ENCODE measurements at regions not wholly inside any gene's neighbourhood (a gene's known extent, or its start where the extent isn't known, plus 50 kb on each side); places are given as distances from the start of the nearest gene placed in this dataset.

GRCh38 chr13:70816853-70817252, 708.6 kb upstream of the KLHL1 start:
- no peak overlapping the region for H3K27ac ChIP-seq (ENCODE audit: low read length)
- no peak overlapping the region for H3K9ac ChIP-seq (ENCODE audit: low read length)
- H3K4me3 ChIP-seq (ENCODE audit: low read length), result no peak overlapping the region
- no peaks in the 10 kb centered on the region for H3K36me3 ChIP-seq (ENCODE audit: control insufficient read depth, low read depth, low read length)
- no peaks in the 10 kb centered on the region for H3K27me3 ChIP-seq (ENCODE audit: control insufficient read depth, insufficient read depth, low read length)
- no peaks in the 10 kb centered on the region for H3K4me1 ChIP-seq (ENCODE audit: control insufficient read depth, low read depth, low read length)
- H3K9me3 ChIP-seq (ENCODE audit: control insufficient read depth, low read depth, low read length), result no peaks in the 10 kb centered on the region

GRCh38 chr13:70814684-70815083, 706.4 kb upstream of the KLHL1 start:
- no peaks in the 10 kb centered on the region for H3K9me3 ChIP-seq (ENCODE audit: control insufficient read depth, low read depth, low read length)
- H3K36me3 ChIP-seq (ENCODE audit: control insufficient read depth, low read depth, low read length), result no peaks in the 10 kb centered on the region
- H3K27ac ChIP-seq (ENCODE audit: low read length), result no peak overlapping the region
- H3K4me3 ChIP-seq (ENCODE audit: low read length), result no peak overlapping the region
- H3K9ac ChIP-seq (ENCODE audit: low read length), result no peak overlapping the region
- H3K27me3 ChIP-seq (ENCODE audit: control insufficient read depth, insufficient read depth, low read length), result no peaks in the 10 kb centered on the region
- H3K4me1 ChIP-seq (ENCODE audit: control insufficient read depth, low read depth, low read length), result no peaks in the 10 kb centered on the region

GRCh38 chr13:70812481-70812880, 704.2 kb upstream of the KLHL1 start:
- no peak overlapping the region for H3K27ac ChIP-seq (ENCODE audit: low read length)
- no peak overlapping the region for H3K4me3 ChIP-seq (ENCODE audit: low read length)
- H3K9ac ChIP-seq (ENCODE audit: low read length), result no peak overlapping the region

GRCh38 chr13:70809588-70809987, 701.3 kb upstream of the KLHL1 start:
- H3K27me3 ChIP-seq (ENCODE audit: control insufficient read depth, insufficient read depth, low read length), result no peaks in the 10 kb centered on the region
- no peak overlapping the region for H3K27ac ChIP-seq (ENCODE audit: low read length)
- H3K9ac ChIP-seq (ENCODE audit: low read length), result no peak overlapping the region
- H3K4me1 ChIP-seq (ENCODE audit: control insufficient read depth, low read depth, low read length), result no peaks in the 10 kb centered on the region
- H3K9me3 ChIP-seq (ENCODE audit: control insufficient read depth, low read depth, low read length), result peaks cover 3% of the 10 kb centered on the region
- no peaks in the 10 kb centered on the region for H3K36me3 ChIP-seq (ENCODE audit: control insufficient read depth, low read depth, low read length)
- no peak overlapping the region for H3K4me3 ChIP-seq (ENCODE audit: low read length)

More at GRCh38 chr13:70812481-70812880, 704.2 kb upstream of the KLHL1 start:
- Histone ChIP-seq H3K4me1 (ENCODE audit: control insufficient read depth, low read depth, low read length) (no peaks in the 10 kb centered on the region), H3K27me3 (ENCODE audit: control insufficient read depth, insufficient read depth, low read length) (no peaks in the 10 kb centered on the region), H3K36me3 (ENCODE audit: control insufficient read depth, low read depth, low read length) (no peaks in the 10 kb centered on the region), H3K9me3 (ENCODE audit: control insufficient read depth, low read depth, low read length) (peaks cover 3% of the 10 kb centered on the region)

DNA sequence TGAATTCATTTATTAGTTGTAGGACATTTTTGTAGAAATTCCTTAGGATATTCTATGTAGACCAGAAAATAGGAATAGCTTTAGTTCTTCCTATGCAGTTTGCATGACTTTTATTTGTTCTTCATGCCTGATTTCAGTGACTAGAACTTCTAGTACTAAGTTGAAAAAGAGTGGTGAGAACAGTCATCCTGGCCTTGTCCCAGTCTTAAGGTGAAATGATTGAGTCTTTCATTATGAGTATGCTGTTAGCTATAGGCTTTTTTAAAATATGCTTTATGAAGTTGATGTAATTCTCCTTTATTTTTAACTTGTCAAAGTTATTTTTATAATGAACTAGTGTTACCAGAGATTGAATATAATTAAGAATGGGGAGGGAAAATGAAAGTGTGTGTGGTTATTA, 690.1 kb upstream of the KLHL1 start:
- no peak overlapping the region for H3K27ac ChIP-seq (ENCODE audit: low read length)

GRCh38 chr13:70795484-70795883, 687.2 kb upstream of the KLHL1 start:
- H3K36me3 ChIP-seq (ENCODE audit: control insufficient read depth, low read depth, low read length), result no peaks in the 10 kb centered on the region
- H3K4me3 ChIP-seq (ENCODE audit: low read length), result no peak overlapping the region
- H3K4me1 ChIP-seq (ENCODE audit: control insufficient read depth, low read depth, low read length), result no peaks in the 10 kb centered on the region
- no peaks in the 10 kb centered on the region for H3K9me3 ChIP-seq (ENCODE audit: control insufficient read depth, low read depth, low read length)
- no peak overlapping the region for H3K27ac ChIP-seq (ENCODE audit: low read length)
- no peaks in the 10 kb centered on the region for H3K27me3 ChIP-seq (ENCODE audit: control insufficient read depth, insufficient read depth, low read length)
- no peak overlapping the region for H3K9ac ChIP-seq (ENCODE audit: low read length)

More for the DNA sequence above, 690.1 kb upstream of the KLHL1 start:
- Histone ChIP-seq H3K9ac (ENCODE audit: low read length) (no peak overlapping the region), H3K36me3 (ENCODE audit: control insufficient read depth, low read depth, low read length) (no peaks in the 10 kb centered on the region), H3K9me3 (ENCODE audit: control insufficient read depth, low read depth, low read length) (no peaks in the 10 kb centered on the region), H3K4me1 (ENCODE audit: control insufficient read depth, low read depth, low read length) (no peaks in the 10 kb centered on the region), H3K4me3 (ENCODE audit: low read length) (no peak overlapping the region), H3K27me3 (ENCODE audit: control insufficient read depth, insufficient read depth, low read length) (no peaks in the 10 kb centered on the region)

GRCh38 chr13:70792121-70792520, 683.9 kb upstream of the KLHL1 start:
- Histone ChIP-seq H3K36me3 (ENCODE audit: control insufficient read depth, low read depth, low read length) (no peaks in the 10 kb centered on the region), H3K4me1 (ENCODE audit: control insufficient read depth, low read depth, low read length) (no peaks in the 10 kb centered on the region), H3K9ac (ENCODE audit: low read length) (no peak overlapping the region), H3K9me3 (ENCODE audit: control insufficient read depth, low read depth, low read length) (no peaks in the 10 kb centered on the region), H3K27ac (ENCODE audit: low read length) (no peak overlapping the region), H3K27me3 (ENCODE audit: control insufficient read depth, insufficient read depth, low read length) (no peaks in the 10 kb centered on the region), H3K4me3 (ENCODE audit: low read length) (no peak overlapping the region)

DNA sequence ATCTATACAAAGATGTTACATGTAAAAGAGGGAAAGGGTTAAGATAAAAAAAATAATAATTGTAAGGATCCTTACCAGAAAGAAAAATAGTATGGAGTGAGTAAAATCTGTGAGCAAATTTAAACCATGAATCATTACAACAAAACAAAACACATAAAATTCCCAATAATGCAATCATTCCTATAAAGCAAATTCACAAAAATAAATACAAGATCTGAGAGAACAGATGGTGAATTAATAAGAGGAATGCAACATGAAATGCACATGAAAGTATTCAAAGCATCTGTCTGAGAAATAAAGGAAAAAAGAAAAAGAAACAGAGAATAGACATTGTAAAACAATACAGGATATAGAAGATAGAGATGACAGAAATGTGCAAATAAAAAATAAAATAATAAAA, 681.5 kb upstream of the KLHL1 start:
- Histone ChIP-seq H3K4me3 (ENCODE audit: low read length) (no peak overlapping the region), H3K27ac (ENCODE audit: low read length) (no peak overlapping the region), H3K27me3 (ENCODE audit: control insufficient read depth, insufficient read depth, low read length) (no peaks in the 10 kb centered on the region), H3K9ac (ENCODE audit: low read length) (no peak overlapping the region), H3K4me1 (ENCODE audit: control insufficient read depth, low read depth, low read length) (no peaks in the 10 kb centered on the region), H3K36me3 (ENCODE audit: control insufficient read depth, low read depth, low read length) (no peaks in the 10 kb centered on the region), H3K9me3 (ENCODE audit: control insufficient read depth, low read depth, low read length) (no peaks in the 10 kb centered on the region)

- Histone ChIP-seq H3K9me3 (ENCODE audit: control insufficient read depth, low read depth, low read length) (no peaks in the 10 kb centered on the region), H3K36me3 (ENCODE audit: control insufficient read depth, low read depth, low read length) (no peaks in the 10 kb centered on the region), H3K27ac (ENCODE audit: low read length) (no peak overlapping the region), H3K27me3 (ENCODE audit: control insufficient read depth, insufficient read depth, low read length) (no peaks in the 10 kb centered on the region), H3K4me3 (ENCODE audit: low read length) (no peak overlapping the region), H3K4me1 (ENCODE audit: control insufficient read depth, low read depth, low read length) (no peaks in the 10 kb centered on the region), H3K9ac (ENCODE audit: low read length) (no peak overlapping the region)
These were observed 679.8 kb upstream of the KLHL1 start for GRCh38 chr13:70788074-70788473.

DNA sequence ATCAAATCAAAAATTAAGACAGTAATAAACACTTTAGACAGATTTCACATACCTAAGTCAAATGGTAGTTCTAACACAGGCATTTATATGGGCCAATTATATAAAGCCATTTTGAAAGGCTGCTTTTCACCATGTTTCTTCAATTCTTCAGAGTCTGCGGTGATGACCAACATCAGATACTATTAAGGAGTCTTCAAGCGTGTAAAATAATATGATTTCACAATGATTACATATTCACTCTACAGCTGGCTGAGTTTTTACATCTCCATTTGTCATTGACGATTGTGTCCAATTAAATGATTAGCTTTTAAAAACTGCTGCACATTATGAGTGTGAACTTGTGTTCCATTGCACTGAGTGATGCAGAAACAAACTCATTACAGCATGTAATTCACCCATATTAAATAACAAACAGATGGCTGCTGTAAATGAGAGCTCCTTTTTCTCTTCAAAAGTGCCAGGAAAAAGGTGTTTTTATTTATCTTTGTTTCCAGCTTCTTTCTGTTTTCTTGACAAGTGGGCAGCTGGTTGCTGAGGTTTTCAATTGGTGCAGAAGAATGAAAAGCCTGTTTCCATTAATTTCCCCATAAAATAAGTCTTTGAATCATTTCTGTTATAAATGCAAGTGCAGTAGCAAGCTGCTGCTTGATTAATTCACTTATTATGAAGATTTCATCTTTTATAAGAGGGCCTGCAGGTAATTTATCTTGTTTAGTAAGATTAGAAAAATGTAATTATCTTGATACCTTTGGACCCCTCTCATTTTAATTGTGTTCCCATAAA, 676.1 kb upstream of the KLHL1 start:
- no peaks in the 10 kb centered on the region for H3K4me1 ChIP-seq (ENCODE audit: control insufficient read depth, low read depth, low read length)
- no peak overlapping the region for H3K27ac ChIP-seq (ENCODE audit: low read length)
- no peak overlapping the region for H3K4me3 ChIP-seq (ENCODE audit: low read length)
- H3K9me3 ChIP-seq (ENCODE audit: control insufficient read depth, low read depth, low read length), result no peaks in the 10 kb centered on the region
- H3K9ac ChIP-seq (ENCODE audit: low read length), result no peak overlapping the region
- no peaks in the 10 kb centered on the region for H3K36me3 ChIP-seq (ENCODE audit: control insufficient read depth, low read depth, low read length)
- no peaks in the 10 kb centered on the region for H3K27me3 ChIP-seq (ENCODE audit: control insufficient read depth, insufficient read depth, low read length)

GRCh38 chr13:70769817-70770216, 661.6 kb upstream of the KLHL1 start:
- Histone ChIP-seq H3K9ac (ENCODE audit: low read length) (no peak overlapping the region), H3K4me1 (ENCODE audit: control insufficient read depth, low read depth, low read length) (peaks cover 10% of the 10 kb centered on the region), H3K36me3 (ENCODE audit: control insufficient read depth, low read depth, low read length) (no peaks in the 10 kb centered on the region), H3K27me3 (ENCODE audit: control insufficient read depth, insufficient read depth, low read length) (no peaks in the 10 kb centered on the region), H3K9me3 (ENCODE audit: control insufficient read depth, low read depth, low read length) (no peaks in the 10 kb centered on the region), H3K4me3 (ENCODE audit: low read length) (no peak overlapping the region), H3K27ac (ENCODE audit: low read length) (no peak overlapping the region)

DNA sequence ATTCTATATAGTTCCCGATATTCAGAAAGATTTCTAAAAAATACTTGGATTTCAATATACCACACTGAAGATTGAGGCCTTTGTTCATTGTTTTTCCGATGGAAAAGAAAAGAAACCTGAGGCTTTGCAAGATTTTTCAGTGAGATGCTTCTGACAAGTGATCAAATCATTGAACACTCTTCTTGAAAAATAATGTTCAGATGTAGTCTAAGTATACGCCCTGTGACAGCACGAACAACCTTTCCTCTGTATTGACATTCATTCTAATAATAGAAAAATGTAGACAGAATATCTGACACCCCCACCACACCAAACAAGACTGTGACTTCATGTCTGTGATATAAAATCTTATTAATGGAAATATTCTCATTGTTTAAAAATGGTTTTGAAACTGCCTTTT, 650.7 kb upstream of the KLHL1 start:
- Histone ChIP-seq H3K9me3 (ENCODE audit: control insufficient read depth, low read depth, low read length) (no peaks in the 10 kb centered on the region), H3K9ac (ENCODE audit: low read length) (no peak overlapping the region), H3K27me3 (ENCODE audit: control insufficient read depth, insufficient read depth, low read length) (no peaks in the 10 kb centered on the region), H3K36me3 (ENCODE audit: control insufficient read depth, low read depth, low read length) (no peaks in the 10 kb centered on the region), H3K4me1 (ENCODE audit: control insufficient read depth, low read depth, low read length) (no peaks in the 10 kb centered on the region), H3K27ac (ENCODE audit: low read length) (no peak overlapping the region), H3K4me3 (ENCODE audit: low read length) (no peak overlapping the region)

All from iPS-18a (cell line).